Fibroblast of peridontal ligament (primary cell): ENCODE measurements at regions not wholly inside any gene's neighbourhood (a gene's known extent, or its start where the extent isn't known, plus 50 kb on each side); places are given as distances from the start of the nearest gene placed in this dataset.
"Not testable (repeated sequence)": the region's sequence is repeated elsewhere in the genome, so short reads cannot be mapped to it uniquely, and the experiment has no call there.

Source experiments
- DNase-seq: peaks from one replicate; pipeline ENCODE4 v3.0.0-alpha.2; 2010; ENCODE audit errors: extremely low read depth

DNA sequence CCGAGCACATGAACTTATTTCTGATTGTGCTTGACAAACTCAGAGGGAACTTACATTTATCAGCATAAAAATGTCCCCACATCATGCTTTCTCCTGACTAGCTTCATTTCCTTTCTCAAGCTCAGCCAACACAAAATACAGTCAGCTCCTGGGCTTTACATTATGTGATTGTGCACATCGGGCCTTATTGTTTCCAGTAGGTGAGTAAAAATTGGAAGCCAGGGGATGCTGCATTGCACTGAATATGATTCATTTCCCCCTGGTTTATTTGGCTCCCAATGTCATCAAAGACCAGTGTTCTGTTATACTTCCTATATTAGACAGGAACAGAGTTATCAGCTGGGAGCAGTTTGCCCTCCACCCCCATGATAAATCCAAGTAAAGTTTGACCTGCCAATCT lies 521.8 kb downstream of the RMST start:
- DNase-seq = no peak

DNA sequence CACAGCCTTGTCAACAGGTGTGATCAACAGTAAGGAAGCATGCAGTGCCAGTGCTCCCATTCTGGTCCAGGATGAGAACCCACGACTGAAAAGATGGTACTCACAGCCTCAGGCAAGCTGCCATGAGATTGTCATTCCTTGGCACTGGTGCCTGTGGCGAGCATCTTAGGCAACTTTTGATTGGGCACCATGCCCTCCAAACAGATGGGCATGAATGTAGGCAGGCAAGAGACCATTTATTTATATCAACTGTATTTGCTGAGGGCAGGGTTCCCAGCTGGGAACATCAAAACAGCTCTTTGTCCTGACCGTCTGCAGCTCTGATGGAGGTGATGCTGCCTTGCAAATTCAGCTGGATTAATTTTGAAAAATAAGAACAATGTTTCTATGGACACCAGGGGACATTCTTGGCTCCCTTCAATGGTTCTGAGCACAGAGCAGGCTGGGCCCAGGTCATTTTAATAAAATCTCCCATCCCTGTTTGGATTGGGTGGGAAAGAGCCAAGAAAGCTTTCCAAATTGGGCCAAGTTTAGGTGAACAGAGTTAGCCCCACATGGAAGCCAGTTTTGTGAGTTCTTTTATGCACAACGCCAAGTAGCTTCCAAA lies 522.5 kb downstream of the RMST start:
- DNase-seq = no peak

- DNase-seq = no peak
Measured at GRCh38 chr12:97985834-97986233, 523.2 kb downstream of the RMST start.

GRCh38 chr12:97988588-97988987 lies 526.0 kb downstream of the RMST start:
- not testable (repeated sequence) for DNase-seq

DNA sequence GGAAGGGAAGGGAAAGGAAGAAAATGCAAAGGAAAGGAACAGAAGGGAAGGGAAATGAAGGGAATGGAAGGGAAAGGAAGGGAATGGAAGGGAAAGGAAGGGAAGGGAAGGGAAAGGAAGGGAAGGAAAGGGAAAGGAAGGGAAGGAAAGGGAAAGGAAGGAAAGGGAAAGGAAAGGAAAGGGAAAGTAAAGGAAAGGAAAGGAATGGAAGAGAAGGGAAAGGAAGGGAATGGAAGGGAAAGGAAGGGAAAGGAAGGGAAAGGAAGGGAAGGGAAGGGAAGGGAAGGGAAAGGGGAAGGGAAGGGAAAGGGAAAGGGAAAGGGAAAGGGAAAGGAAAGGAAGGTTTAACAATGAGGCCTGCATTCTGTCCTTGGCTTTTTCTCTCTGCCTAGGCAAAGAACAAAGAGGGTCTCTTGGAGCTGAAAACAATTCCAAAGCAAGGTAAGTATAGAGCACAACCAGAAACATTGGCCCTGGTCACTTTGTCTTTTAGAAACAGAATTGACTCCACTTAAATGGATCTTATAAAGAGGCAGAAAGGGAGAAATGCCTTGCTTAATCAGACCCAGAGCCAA lies 525.9 kb upstream of the TMPO start:
- no peak for DNase-seq

DNA sequence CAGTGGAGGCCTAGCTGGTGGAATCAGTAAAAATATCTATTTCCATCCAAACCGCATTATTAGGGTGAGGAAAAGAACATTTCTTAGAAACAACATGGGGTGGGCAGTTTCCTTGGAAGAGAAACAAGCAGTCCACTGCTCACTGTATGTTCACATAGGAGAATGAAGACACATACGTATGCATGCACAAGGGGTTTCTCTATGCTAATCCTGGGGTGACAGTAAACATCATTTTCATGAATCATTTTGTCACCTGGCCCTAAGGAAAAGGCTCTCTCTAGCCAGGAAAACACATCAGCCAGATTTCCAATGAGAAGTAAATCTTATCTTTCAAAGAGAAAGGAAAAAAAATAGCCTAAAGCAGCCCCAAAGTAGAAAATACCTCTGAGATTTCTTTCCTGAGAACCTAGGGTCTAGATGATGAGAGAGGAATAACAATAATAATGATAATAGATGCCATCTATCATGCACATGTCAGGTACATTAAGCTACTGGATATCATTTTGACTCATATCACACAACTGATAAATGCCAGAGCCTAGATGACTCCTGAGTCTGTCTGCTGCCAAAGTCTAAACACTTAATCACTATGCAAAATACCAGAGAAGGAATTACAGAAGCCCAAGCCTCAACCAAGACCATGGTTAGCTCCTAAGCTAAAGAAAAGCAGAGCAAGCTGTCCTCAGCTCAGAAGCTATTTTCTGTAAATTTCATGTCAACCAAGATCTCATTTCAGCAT lies 520.5 kb upstream of the TMPO start:
- DNase-seq = no peak

DNA sequence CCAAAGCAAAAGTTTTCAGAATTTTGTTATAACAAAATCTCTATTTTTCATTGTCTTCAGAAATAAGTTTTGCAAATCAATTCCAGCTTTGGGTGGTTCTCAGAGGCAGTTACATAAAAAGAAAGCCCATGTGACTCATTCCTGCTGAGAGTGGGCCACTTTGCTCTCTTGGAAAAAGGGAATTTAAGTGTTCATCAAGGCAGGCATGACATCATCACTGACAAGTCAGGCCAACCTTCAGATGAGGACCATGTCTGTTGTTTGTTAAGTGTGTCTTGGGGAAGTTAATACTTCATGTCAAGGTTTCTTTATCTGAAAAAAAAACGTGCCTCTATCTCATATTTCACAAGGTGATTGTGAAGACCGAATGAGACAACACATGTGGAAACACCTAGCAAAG lies 519.8 kb upstream of the TMPO start:
- no peak for DNase-seq

DNA sequence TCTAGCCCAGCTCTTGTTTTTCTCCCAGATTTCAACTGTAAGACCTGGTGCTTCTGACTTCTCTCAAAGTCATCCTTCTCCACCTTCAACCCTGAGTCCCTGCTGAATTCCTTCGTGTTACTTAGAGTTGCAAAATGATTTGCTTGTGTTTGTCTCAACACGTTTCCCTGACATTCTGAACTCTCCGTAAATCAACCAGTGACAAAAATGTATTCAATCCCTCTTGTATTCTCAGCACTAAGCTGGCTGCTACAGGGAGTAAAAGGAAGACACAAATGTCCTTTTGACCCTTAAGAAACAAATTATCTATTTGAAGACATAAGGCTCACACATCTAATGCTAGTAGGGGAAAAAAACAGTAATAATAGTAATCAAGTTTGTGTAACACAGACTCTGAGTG lies 514.0 kb upstream of the TMPO start:
- DNase-seq = no peak

DNA sequence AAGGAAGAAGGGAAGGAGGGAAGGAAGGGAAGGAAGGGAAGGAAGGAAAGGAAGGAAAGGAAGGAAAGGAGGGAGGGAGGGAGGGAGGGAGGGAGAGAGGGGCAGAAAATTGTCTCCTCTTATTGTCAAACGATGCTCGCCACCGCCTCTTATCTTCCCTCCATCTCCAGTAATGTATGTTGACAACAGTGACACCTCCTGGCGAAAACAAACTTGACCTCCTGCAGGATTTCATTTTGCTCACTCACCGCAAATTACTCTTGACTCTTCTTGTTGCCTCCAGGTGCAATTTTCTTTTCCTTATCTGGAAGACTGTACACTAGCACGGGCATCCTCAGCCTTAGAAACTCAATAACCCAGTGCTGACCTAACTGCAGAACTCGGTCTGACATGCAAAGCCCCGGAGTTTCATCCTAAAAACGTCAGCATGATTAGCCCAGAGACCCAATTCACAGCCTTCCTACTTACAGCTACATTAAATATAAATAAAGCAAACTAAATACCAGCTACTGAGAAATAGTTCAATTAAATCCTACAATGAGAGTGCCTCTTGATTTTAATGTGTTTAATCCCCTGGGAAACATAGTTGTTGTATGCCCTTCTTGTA lies 512.4 kb upstream of the TMPO start:
- no peak for DNase-seq

- no peak for DNase-seq
Measured at GRCh38 chr12:98007963-98008362, 507.4 kb upstream of the TMPO start.

DNA sequence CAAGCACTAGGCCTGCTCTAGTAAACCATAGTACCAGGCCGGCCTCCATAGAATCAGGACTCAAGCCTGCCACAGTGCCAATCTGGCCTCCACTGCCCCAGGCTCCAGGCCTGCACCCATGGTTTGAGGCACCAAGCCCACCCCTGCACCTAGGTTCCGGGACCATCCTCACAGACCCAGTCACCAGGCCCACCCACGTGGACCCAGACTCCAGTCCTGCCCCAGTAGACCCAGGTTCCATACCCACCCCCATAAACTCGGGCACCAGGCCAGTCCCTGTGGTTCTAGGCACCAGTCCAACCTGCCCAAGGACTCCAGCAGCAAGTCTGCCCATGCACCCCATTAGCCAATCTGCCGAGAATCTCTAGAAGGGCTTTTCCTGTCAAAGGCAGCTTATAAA lies 501.8 kb upstream of the TMPO start:
- DNase-seq = no peak

DNA sequence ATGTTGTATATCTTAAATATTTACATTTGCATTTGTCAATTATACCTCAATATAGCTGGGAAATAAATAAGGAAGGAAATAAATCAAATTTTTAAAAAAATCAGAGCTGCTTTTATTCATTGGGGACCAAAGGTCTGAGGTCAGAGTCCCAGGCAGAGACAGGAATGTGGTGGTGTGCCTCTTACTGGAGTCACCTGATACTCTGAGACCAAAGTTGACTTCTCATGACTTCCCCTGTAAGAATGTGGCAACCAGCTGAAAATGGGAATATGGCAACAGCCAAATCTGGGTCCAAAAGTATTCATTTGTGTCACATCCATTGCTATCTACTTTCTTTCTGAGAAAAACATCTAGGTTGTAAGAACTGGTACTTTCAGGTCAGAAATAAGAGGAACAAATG lies 496.6 kb upstream of the TMPO start:
- DNase-seq = no peak

- DNase-seq = no peak
Measured at GRCh38 chr12:98020376-98020775, 495.0 kb upstream of the TMPO start.

GRCh38 chr12:98022961-98023360 lies 492.4 kb upstream of the TMPO start:
- no peak for DNase-seq

GRCh38 chr12:98037401-98038140 lies 477.8 kb upstream of the TMPO start:
- DNase-seq = no peak

DNA sequence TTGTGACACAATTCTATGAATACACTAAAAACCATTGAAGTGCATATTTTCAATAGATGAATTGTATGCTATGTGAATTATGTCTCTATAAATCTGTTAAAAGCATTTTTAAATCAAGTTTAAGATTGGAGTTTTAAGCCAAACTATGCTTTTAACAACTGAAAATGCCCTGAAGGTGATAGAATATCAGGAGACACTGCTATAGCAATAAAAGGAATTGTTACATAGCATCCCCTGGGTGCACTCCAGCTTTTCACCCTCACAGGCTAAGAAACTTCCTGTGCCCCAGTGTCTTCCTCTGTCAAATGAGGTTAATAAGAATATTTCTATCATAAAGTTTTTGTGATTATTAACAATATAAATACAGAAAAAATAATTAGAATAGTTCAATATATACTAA lies 472.7 kb upstream of the TMPO start:
- no peak for DNase-seq

GRCh38 chr12:98045395-98045794 lies 470.0 kb upstream of the TMPO start:
- DNase-seq = no peak

DNA sequence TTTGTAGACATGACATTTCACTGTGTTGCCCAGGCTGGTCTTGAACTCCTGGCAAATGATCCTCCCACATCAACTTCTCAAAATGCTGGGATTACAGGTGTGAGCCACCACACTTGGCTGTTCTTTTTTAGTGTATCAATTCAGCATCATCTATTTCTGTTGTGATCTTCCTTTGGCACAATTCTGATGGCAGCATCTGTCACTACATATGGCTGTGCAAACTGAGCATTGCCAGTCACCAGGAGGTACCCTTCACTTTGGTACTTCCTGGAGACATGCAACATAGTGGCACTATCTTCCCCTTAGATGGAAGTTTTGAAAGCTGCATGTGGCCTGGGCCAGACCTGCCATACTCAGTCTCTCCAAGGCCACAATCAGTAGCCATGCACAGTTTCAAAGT lies 467.1 kb upstream of the TMPO start:
- DNase-seq = no peak

- no peak for DNase-seq
Measured at GRCh38 chr12:98053202-98053601, 462.2 kb upstream of the TMPO start.

- DNase-seq = no peak
Measured at GRCh38 chr12:98057701-98058100, 457.7 kb upstream of the TMPO start.

- DNase-seq = no peak
Measured at GRCh38 chr12:98058213-98058612, 457.2 kb upstream of the TMPO start.

GRCh38 chr12:98058838-98059237 lies 456.6 kb upstream of the TMPO start:
- DNase-seq = no peak
